ENCODE measurements at regions not wholly inside any gene's neighbourhood (a gene's known extent, or its start where the extent isn't known, plus 50 kb on each side); places are given as distances from the start of the nearest gene placed in this dataset.

DNA sequence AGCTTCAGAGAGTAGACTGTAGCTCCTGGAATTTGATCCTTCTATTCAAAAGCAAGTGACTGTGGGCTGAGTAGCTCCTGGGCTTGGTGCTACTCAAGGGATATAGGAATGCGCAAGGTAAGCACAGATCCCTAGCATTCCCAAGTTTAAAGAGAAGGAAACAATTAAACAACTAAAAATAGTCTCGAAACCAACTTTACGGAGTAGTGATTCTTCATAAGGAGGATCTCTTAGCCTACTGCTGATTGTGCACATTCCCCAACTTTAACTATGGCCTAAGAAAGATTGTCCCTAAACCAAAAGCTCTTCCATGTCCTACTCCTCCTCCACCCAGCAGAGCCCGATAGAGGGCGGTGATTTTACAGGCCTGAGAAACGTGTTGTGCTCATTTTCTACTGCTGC is 226.5 kb upstream of the CAMK1G start:
- no peak for DNase-seq

DNA sequence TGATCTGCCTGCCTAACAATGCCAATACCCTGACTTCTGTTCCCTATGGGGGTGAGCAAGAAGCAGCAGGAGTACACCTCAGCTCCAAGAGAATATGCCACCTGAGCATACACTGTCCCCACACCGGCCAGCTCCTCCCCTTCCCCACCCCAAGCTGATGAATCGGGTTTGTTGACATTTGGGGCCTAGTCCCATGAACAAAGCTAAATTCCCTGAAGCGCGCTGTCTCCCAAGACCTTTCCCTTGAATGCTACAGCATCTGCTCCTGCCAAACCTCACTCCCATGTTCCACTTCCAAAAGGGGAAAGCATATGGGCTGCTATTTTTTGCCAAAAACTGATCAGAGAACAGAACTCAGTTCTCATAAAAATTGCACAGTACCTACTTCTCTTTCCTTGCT is 220.4 kb upstream of the CAMK1G start:
- no peak for DNase-seq

DNA sequence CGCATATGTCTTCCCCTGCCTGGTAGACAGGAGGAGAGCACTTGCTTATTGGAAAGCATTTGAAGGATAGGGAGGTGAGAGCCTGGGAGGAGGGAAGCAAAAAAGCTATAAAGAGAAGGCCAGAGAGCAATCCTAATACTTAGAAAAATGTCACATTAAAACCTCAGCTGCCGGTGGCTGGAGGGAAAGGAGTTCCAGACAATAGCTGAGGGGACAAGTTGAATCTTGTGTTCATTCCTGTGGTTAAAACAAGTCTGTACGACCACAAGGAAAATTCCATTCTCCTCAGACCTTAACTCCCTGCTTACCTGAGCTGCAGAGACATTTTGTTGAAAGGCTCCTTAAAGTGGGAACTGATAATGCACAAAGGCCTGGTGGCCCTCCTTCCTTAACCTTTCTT is 218.8 kb upstream of the CAMK1G start:
- DNase-seq = no peak

DNA sequence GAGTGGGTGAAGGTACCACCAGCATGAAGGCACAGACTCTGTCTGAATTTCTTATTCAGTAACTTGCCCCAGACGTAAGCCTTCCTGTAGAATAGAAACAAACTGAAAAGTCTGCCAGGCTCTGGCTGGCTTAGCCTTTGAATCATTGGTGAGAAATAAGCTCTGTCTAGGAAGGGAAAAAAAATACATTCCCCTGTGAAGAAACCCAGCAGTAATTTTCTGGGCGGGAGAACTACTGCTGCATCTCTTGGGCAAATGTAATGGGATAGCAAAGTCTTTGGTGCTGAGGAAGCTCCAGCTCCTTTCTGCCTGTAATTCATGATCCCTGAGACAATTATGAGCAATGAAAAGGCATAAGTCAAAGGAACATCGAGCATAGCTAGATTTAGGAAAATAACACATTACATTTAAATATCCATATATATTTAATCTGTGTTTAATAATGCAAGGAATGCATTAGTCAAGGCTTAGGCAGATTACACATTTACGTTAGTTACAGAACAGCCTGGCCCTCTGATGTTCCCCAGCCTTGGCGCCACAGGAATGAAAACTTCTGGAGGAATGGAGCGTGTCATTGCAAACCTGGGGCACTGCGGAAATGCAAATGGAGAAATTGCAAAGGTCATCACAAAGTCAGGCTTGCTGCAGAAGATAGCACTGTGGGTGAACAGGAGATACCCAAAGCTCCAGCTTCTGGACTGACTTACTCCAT is 216.3 kb upstream of the CAMK1G start:
- no peak for DNase-seq

DNA sequence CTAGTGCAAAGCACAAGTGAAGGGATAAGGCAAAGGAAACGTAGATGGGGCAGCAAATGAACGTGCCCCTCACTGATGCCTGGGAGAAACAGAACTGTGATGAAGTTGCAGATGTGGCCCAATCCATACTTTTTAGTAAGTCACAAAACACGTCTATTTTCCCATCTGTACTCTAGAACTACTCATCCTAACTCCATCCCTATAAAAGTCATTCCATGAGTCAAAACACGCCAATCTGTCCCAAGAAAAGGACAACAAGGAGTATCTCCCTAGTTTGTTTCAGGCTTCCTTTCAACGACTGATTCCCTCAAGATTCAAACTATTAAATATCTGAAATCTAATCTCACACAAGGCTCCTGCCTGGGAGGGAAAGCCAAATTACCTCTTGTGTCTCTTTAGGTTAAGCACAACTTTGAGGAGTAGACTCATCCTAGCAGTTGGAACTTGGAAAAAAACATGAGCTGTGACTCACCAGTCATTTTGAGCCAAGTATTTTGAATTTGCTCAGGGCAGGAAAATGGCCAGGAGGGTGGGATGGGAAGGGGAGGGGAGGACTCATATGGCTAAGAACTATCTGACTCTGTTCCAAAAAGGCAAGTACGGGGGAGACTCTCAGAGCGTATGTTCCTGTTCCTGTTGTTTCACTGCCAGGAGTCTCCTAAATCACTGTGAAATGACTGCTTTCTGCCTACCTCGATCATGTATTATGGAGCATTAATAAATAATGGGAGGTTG is 214.5 kb upstream of the CAMK1G start:
- no peak for DNase-seq

DNA sequence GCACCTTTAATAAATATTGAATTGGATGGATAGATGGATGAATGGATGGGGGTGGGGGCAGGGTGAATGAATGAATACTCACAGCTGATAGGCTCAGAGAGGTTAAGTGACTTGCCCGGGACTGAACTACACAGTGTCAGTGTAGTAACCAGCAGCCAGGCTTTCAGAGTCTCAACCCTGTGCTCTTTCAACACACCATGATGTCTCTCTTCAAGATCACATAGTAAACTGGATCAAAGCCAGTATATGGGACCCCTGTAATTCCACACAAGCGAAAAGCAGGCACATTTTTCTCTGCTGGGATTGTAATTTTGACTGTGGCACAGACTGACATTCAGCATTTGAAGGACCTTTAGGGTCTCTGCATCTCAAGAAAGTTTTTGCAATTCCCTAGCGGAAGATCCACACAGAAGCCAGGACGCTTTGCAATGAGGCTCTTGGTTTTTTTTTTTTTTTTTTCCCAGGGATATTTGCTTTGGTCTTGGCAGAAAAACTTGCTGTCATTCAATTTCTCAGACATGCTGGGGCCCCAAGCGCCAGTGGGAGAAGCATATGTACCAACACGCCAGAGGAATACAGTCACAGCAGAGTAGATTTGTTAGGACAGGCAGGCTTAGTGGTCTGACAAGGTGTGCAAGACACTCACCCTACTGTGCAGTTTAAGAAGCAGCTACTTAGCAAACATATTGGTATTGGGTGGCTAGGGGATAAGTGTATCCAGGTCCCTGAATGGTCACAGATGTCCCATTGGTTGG is 213.1 kb upstream of the CAMK1G start:
- no peak for DNase-seq

DNA sequence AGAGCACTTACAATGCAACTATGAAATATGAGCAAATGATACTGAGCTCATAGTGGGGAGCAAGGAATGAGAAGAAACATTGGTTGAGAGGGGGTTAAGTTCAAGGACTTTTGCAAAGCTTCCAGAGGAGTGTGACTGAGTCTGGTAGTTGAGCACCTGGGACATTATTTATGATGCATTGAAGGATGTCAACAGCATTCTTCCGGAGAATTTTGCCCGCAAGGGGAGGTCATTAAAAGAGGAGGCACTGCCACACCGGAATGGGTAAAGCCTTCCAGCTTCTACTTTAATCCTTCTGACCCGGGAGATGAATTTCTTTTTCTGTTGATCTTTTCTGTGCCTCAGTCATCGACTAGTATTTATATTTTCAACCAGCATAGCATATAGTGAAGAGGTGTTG is 208.4 kb upstream of the CAMK1G start:
- no peak for DNase-seq

DNA sequence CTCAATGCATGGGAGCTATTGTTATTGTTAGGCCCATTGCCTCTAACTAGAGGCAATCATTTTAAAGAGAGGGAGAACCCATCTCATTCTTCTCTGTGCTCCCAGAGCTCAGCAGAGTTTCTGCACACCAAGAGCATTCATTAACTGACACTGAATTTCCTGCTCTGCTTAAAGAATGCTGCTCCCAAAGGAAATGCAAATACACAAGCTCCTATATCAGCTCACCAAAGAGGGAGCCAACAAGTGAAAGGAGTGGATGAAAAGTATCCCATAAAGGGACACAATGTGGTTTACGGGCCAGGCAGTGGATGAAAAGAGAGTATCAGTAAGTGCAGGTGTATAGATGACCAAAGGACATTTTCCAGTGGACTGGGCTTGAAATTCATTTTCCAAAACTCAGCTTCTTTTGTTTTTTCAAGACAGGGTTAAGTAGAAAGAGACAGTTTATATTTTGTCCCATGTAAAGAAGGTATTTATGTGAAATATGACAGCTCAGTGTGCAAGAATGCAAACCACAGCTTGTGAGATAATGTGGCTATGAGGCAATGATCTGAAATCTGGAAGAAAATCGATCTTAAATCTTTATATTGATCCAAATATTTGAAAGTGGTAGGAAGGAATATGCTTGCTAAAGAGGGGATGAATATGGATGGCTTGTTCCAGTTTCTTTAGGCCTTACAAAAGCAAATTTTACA is 207.7 kb upstream of the CAMK1G start:
- DNase-seq = no peak

DNA sequence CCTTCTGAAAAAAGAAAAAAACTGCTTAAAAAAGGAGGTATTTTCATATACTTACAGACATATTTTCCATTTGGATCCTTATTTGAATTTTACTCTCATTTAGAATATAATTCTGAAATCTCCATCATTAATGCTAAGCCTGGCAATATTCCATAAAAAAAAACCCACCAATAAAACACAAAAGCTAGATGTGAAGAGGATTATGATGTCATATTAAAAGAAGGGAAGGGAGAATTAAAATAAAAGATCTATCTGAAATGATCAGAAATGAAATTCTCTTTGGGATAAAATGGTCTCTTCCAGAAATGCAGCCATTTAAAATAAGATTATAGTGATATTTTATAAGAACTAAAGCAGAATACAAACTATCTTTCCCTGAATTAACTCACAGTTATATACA is 206.7 kb upstream of the CAMK1G start:
- DNase-seq = no peak

DNA sequence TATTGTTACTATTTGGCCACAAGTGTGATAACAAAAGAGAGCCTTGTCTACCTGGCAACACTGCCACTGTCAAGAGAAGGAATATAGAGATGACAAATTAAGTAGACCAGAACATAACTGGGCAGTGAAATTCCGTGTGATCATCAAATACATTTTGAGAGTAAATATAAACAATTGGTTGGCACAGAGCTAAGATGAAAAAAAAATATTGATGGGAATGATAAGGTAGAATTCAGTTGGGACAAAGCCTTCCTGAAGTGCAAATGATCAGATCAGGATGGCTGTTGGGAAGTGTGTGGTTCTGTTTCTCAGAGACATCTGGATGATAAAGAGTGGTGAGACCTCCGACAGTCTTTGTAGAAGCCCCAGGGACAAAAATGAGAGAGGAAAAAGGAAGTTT is 205.5 kb upstream of the CAMK1G start:
- DNase-seq = no peak

DNA sequence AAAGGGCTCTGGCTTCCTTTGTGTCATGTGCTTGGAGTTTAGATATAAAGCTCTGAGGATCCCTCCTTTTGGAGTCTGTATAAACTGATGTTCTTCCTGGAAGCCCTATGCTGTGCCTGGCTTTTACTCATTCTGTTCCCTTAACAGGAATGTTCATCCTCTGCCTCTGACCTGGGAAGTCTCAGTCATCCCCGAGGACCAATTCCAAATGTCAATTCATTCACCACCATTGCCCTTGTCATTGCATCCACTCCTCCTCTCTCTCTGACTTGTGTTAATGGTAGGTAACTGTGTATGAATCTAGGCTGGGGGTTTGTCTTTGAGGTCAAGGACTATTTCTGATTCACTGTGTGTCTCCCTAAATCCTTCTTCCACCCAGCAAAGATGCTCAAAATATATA is 204.2 kb upstream of the CAMK1G start:
- DNase-seq = no peak

DNA sequence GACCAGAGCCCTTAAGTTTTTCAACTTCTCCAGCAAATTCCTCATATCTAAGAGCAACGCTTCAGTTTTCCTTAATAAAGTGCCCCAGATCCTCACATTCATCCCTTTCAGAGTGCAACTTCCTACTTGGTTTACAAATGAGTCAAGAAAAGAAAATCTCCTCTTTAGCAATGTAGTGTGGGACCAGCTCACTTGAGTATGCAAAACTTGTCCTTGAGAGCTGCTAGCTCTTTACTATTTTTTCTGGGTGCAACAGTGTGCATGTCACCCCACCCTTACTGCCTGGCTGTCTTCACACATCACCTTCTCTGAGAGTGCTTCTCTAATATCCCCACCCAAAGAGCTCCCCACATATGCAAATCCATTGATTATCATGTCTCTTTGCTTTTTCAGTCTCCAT is 203.1 kb upstream of the CAMK1G start:
- DNase-seq = no peak

DNA sequence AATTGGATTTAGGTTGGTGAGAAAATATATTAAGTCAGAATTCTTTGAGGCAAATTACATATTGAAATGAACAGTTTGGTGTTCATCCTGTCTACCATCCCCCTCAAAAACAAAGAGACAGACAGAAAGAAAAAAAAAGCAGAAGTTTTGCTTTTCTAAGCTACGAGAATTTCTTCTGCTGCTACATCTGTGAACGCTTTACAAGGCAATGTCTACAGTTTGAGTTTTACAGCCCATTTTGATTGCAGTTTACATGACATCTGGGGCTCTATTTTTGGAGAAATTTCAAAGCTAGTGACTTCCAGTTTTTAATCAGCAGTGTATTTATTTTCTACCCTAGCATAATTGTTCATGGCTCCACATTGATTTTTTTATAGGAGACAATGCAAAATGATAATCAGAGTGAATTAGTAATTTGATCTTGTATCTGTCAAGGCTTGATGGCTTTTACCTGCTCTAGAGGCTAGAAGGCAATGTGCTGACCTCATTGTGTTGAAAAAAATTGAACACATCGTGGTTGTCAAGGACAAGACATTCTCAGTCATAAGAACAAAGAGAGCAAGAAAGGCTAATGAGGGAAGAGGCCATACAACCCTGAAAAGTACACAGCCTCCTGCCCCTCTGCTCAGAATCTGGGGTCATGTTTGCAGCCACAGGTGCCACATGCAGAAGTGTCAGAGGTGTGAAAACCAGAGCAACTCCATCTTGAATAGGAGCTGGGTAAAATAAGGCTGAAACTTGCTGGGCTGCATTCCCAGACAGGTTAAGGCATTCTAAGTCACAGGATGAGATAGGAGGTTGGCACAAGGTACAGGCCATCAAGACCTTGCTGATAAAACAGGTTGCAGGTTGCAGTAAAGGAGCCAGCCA is 201.0 kb upstream of the CAMK1G start:
- no peak for DNase-seq

DNA sequence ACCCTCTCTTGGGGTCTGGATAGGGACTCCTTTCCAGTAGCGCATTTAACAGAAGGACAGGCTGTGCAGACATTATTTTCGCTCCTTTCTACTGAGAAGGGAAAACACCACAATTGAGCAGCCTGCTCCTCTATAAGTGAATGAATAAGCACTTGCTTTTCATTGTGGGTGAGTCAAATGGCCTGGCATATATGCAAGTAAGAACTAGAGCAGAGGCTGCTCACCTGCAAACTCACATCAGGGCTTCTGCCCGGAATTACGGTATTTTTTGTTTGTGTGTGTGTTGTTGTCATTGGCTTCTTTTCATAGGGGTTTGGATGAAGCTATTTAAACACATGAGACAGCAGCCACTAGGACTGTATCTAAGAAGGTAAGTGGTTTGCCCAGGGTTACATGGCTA is 200.1 kb upstream of the CAMK1G start:
- no peak for DNase-seq

DNA sequence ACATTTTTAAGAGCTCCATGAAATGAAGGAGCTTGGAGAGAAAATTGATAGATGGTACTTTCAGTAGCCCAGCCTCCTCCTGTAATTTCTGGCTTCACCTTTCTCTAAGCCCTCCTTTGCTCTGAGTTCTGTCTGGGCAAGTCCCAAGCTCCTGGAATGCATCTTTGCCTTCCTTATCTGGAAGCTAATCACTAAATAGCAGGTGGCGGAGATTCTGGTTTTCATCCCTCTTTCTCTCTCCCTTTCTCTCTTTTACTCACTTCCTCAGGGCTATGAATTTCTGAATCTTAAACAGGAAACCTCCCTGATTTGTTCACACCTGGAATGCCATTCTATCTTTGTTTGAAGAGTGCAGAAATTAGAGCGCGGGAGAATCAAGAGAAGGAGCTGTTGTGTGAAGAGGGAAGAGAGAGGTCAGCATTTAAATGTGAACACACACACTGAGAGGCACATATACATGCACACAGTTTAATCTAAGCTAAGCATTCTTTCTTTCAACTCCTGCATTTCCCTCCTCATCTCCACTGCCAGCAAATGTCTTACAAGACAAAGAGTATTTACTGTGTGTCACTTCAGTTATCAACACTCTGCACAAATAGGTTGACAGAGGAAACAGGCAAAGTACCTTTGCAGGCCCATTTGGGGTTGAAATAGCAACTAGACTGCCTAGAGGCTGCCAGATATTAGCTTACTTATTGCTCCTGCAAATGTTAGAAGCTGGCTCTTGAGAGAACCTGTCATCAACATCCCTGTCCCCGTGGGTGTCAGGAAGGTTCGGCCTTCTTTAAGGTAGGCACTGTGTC is 199.4 kb upstream of the CAMK1G start:
- DNase-seq = no peak

DNA sequence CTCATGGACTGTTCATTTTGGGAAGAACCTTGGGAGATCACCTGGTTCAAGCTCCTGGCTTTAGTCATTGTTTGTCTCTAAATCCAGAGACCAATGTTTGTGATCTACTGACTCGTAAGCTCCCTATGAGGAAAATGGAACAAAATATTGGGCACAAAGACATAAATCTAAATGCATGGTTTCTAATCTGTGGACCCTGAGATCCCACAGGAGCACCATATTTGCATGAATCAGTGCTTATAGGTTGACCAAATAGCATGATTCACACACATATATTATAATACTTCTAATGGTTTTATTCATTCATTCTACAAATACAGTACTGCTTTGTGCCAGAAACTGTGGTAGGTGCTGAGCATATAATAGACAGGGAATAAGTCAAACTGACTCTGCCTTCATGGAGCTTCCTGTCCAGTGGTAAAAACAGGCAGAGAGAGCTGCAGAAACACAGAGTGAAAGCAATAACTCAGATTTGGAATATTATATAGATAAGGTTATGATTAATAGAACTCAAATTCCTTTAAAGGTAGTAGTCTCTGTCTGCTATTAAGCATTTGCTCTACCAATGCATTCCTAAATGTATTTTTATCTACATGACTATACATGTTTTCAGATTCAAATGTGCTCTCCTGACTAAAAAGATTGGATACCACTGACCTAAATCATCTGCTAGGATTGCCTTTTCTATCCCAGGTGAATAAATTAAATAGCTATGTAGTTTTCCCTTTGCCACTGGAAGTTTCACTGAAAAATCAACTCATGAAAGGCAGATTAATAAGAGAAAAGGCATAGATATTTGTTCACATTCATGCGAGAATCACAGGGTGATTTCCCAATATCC is 198.6 kb upstream of the CAMK1G start:
- DNase-seq = no peak

DNA sequence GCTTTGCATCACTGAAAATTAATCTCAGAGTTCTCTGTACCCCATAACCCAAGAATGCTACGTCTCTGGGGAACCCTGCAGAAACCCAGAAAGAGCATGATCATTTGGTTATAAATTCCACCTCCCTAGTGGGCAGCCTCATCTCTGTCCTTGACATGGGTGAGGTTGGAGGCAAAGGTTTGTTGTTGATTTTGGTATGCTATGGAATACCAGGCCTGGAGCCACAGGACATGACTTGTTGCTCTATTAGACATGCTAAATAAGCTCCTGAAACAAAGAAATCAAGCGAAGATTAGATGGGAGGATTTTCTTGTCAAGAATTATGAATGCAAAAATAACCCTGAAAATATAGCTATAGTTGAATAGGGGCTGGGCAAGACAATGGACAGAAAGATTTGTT is 197.4 kb upstream of the CAMK1G start:
- no peak for DNase-seq

DNA sequence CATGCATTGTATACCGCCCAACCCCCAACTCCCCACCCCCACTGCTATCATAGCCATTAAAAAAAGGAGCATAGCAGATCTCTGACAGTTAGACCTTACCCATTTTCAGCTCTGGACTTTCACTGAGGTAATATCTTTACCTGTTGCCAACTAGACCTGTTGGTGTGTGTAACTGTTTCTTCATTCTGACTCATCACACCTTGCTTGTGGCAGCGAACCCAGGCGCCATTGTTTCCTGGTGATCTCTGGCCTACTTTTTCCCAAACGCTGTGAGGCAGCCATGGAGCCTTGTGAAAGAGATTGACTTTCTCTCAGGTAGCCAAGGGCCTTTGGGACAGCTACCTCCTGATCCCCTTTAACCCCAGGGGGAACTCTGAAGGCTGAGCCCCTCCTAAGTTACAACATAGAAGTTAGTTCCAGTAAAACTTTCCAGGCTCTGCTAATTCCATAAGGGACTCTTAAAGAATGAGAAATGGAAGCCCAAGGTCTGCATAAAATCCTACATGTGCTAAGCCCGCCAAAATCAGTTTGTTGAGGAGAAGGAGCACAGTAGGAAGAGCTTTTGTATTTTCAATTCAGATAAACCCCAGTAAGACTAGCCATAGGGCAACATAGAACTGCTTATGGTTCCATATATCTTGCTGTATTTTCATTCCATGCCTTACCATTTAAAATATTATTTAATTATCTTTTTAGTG is 196.1 kb upstream of the CAMK1G start:
- DNase-seq = no peak

DNA sequence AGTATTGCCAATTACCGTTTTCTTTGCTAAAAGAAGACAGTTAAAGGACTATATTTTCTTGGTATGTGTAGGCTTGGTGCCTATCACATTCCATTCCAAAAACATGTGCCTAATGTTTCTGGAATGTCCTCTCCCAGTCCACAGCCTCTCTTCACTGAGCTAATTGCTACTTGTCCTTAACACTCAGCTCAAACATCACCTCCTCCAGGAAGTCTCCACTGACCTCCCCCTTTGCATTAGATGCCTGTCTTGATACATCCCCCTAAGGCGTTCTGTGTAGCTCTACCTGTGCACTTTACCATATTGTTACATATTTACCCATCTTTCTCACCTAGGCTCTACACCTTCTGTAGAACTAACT is 195.6 kb upstream of the CAMK1G start:
- no peak for DNase-seq

DNA sequence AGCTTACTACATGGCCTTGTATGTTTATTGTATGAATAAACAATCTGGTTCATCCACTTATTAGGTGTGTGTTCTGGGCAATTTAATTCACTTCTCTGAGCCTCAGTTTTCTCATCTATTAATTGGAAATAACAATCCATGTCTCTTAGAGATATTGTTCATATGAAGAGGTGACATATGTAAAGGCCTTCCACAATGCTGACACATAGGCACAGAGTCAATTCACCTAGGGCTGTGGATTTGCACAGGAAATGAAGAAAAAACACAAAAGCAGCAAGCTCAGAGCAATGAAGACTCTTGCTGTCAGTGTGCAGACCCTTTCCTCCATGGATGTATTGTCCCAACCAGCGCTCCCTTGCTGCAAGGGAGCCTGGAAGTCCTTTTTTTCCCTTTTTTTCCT is 195.2 kb upstream of the CAMK1G start:
- no peak for DNase-seq

Measured in NCI-H510A (cell line).